Kidney (tissue), 13 donors: ENCODE measurements at regions not wholly inside any gene's neighbourhood (a gene's known extent, or its start where the extent isn't known, plus 50 kb on each side); places are given as distances from the start of the nearest gene placed in this dataset.

Experiments
- DNase-seq, 5 donors: peaks; one replicate each; pipeline ENCODE4 v3.0.0-alpha.2; 2013 to 2020
- FAIRE-seq: peaks from 2 replicates; lab custom pipeline; 2012; peaks lifted over from hg19 to GRCh38; lab: Jason Lieb, UNC
- H3K27ac ChIP-seq, 2 donors: one replicate each; pipeline ENCODE4 v1.7.0; 2013; ENCODE audit warnings: low read depth in 2 of 2, low read length in 2 of 2, inconsistent platforms in 1 of 2
- H3K27me3 ChIP-seq: one replicate; pipeline ENCODE4 v1.7.1; 2013; ENCODE audit warnings: low read length, inconsistent platforms; ENCODE audit not compliant: control insufficient read depth, insufficient read depth
- H3K36me3 ChIP-seq, 3 donors: one replicate each; pipeline versions ENCODE4 v1.7.0 to v1.7.1; 2013; ENCODE audit warnings: low read length in 3 of 3, control low read depth in 1 of 3, inconsistent platforms in 1 of 3; ENCODE audit not compliant: insufficient read depth in 3 of 3, control insufficient read depth in 2 of 3
- H3K4me1 ChIP-seq, 3 donors: one replicate each; pipeline versions ENCODE4 v1.7.0 to v1.7.1; 2013; ENCODE audit warnings: low read length in 3 of 3, inconsistent platforms in 1 of 3, low read depth in 1 of 3; ENCODE audit not compliant: control insufficient read depth in 2 of 3, insufficient read depth in 2 of 3
- H3K4me3 ChIP-seq, 3 donors: one replicate each; pipeline versions ENCODE4 v1.7.0 to v1.8.1; 2013; ENCODE audit warnings: low read length in 3 of 3, control low read depth in 1 of 3, inconsistent platforms in 1 of 3
- H3K9ac ChIP-seq, 3 donors: one replicate each; pipeline versions ENCODE4 v1.7.0 to v1.7.1; 2013; ENCODE audit warnings: low read length in 3 of 3, control low read depth in 1 of 3, inconsistent platforms in 1 of 3
- H3K9me3 ChIP-seq, 3 donors: one replicate each; pipeline versions ENCODE4 v1.7.0 to v1.7.1; 2013; ENCODE audit warnings: low read length in 3 of 3, control low read depth in 1 of 3, inconsistent platforms in 1 of 3; ENCODE audit not compliant: control insufficient read depth in 2 of 3, insufficient read depth in 1 of 3
- CTCF ChIP-seq: IDR thresholded peaks from 3 replicates; pipeline ENCODE4 v1.5.1; 2012; ENCODE audit warnings: mild to moderate bottlenecking, moderate library complexity, borderline replicate concordance; ENCODE audit not compliant: insufficient read depth; ENCODE audit errors: extremely low read depth
- intact Hi-C: fragments of 100-400 bp; cut with DNase I; formaldehyde crosslinking; loops from one replicate; pipeline ENCODE4 v1.11.1; 2022
- donor health status: control.
- donor health status: control.
- donor health status: control.
- donor health status: control.
- donor health status: control.
- donor health status: DM: yes; HTN: yes; CAD: no.
- donor health status: Normal renal cell carcinoma (clear cell type).

- no peak for TF ChIP-seq CTCF
- Histone ChIP-seq H3K9ac (no peak overlapping the region), H3K27me3 (no peaks in the 10 kb centered on the region), H3K4me1 (no peaks in the 10 kb centered on the region), H3K9me3 (no peaks in the 10 kb centered on the region), H3K27ac (no peak overlapping the region), H3K4me3 (no peak overlapping the region), H3K36me3 (no peaks in the 10 kb centered on the region)
- DNase-seq (no peak), FAIRE-seq (no peak)
- intact Hi-C loops: no loop called here
These were observed 249.1 kb upstream of the SEMA3C start for GRCh38 chr7:81167934-81168333.

GRCh38 chr7:81165070-81165469 is 246.2 kb upstream of the SEMA3C start:
- Histone ChIP-seq H3K27ac (no peak overlapping the region), H3K36me3 (no peaks in the 10 kb centered on the region), H3K9me3 (no peaks in the 10 kb centered on the region), H3K4me3 (no peak overlapping the region), H3K4me1 (no peaks in the 10 kb centered on the region), H3K27me3 (no peaks in the 10 kb centered on the region), H3K9ac (no peak overlapping the region)
- DNase-seq: no peak
- no peak for TF ChIP-seq CTCF
- intact Hi-C loops: no loop called here
- no peak for FAIRE-seq

- FAIRE-seq (no peak), DNase-seq (no peak)
- Histone ChIP-seq H3K27ac (no peak overlapping the region), H3K27me3 (no peaks in the 10 kb centered on the region), H3K9me3 (no peaks in the 10 kb centered on the region), H3K36me3 (no peaks in the 10 kb centered on the region), H3K4me3 (no peak overlapping the region), H3K4me1 (no peaks in the 10 kb centered on the region), H3K9ac (no peak overlapping the region)
- TF ChIP-seq CTCF: no peak
- intact Hi-C loops: no loop called here
These were observed 244.1 kb upstream of the SEMA3C start for GRCh38 chr7:81162771-81163525.
